Mammary epithelial cell (primary cell): ENCODE measurements at regions not wholly inside any gene's neighbourhood (a gene's known extent, or its start where the extent isn't known, plus 50 kb on each side); places are given as distances from the start of the nearest gene placed in this dataset.

Source experiments
- EZH2 ChIP-seq: IDR thresholded peaks from 2 replicates; pipeline ENCODE4 v1.6.1; 2012; ENCODE audit warnings: low read length, inconsistent platforms, borderline replicate concordance
- TF ChIP-seq, protein P1 (sequence below), 2 donors: IDR thresholded peaks in 1 of 2; conservative IDR thresholded peaks in 1 of 2; 2 replicates each; pipeline ENCODE4 v1.5.1; 2011 to 2012; ENCODE audit warnings: inconsistent platforms in 2 of 2, low read length in 2 of 2, mild to moderate bottlenecking in 2 of 2, control low read depth in 1 of 2, low read depth in 1 of 2; ENCODE audit not compliant: insufficient read depth in 1 of 2; ENCODE audit errors: extremely low read depth in 1 of 2

DNA sequence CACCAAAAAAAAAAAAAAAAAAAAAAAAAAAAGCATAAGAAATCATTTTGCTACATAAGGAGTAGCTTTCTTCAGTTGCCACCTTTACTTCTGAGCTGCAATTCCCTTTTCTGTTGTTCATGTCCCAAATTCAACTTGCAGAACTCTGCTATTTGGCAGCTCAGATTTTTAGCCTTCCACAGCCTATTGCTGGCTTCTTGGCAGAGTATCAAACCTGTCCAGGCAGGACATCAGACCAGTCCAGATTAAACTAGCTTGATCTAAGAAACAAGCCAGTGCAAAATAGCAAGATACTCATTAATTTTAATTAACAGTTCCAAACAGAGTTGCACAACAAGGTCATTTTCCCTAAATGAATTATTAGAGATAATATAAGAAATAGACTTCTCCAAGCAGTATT lies 123.6 kb upstream of the NR3C2 start:
- TF ChIP-seq EZH2 = no peak
- TF ChIP-seq, protein P1, sequence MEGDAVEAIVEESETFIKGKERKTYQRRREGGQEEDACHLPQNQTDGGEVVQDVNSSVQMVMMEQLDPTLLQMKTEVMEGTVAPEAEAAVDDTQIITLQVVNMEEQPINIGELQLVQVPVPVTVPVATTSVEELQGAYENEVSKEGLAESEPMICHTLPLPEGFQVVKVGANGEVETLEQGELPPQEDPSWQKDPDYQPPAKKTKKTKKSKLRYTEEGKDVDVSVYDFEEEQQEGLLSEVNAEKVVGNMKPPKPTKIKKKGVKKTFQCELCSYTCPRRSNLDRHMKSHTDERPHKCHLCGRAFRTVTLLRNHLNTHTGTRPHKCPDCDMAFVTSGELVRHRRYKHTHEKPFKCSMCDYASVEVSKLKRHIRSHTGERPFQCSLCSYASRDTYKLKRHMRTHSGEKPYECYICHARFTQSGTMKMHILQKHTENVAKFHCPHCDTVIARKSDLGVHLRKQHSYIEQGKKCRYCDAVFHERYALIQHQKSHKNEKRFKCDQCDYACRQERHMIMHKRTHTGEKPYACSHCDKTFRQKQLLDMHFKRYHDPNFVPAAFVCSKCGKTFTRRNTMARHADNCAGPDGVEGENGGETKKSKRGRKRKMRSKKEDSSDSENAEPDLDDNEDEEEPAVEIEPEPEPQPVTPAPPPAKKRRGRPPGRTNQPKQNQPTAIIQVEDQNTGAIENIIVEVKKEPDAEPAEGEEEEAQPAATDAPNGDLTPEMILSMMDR (conservative IDR thresholded peaks at IDR 0.05 in 1 of 2, IDR thresholded peaks at IDR 0.05 in 1 of 2; ENCODE audit: extremely low read depth in 1 of 2, insufficient read depth in 1 of 2, low read depth in 1 of 2, low read length in 2 of 2) = no peak
